ENCODE measurements at regions not wholly inside any gene's neighbourhood (a gene's known extent, or its start where the extent isn't known, plus 50 kb on each side); places are given as distances from the start of the nearest gene placed in this dataset.

- no peak for DNase-seq
These were observed 541.7 kb upstream of the MEX3C start for GRCh38 chr18:51739044-51739666.

DNA sequence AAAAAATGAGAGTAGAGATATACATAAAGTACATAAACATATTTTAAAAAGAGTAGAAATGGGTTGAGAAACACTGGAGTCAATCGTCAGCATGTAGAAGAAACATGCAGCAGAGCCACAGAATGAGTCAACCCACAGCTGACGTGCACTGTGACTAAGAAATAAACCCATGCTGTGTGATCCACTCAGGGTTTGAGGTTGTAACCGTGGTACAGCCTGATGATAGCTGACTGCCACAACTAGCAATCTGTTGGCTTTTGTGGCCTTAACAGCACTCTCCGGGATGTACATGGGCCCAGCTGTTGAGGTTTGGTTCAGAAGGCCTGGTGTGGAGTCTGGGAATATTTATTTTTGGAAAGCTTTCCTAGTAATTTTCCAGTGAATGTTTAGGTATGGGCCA lies 554.4 kb upstream of the MEX3C start:
- no peak for DNase-seq

- no peak for DNase-seq
These were observed 556.0 kb upstream of the MEX3C start for GRCh38 chr18:51753365-51754057.

- DNase-seq, result no peak
These were observed 557.1 kb upstream of the MEX3C start for GRCh38 chr18:51754566-51754965.

DNA sequence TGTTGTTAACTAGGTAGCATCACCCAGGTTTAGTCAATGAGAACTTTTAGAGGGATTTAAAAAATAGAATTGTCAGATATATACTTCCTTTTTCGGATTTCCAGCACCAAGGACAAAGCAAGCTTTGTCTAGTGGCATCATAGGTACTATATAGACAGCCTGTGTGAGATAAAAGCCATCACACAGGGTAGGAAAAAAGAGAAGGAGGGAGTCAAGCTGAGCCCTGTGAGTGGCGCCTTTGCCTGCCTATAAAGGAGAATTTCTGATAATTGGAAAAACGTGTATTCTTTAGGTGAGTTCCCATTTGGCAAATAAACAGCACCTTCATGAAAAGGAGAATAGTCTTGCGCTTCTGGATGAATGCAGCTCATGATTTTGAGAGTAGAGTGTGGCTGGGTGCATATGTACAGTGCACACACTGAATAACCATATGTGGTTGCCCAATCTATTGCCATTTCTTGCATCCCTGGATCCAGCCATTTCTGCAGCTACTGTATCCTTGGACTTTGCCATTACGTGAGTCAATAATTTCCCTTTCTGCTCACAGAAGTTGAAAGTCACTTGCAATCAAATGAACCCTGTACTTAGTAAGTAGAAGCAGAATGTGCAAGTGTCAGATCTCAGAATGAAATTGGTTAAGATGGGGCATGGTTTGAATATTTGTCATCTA lies 559.9 kb upstream of the MEX3C start:
- no peak for DNase-seq

DNA sequence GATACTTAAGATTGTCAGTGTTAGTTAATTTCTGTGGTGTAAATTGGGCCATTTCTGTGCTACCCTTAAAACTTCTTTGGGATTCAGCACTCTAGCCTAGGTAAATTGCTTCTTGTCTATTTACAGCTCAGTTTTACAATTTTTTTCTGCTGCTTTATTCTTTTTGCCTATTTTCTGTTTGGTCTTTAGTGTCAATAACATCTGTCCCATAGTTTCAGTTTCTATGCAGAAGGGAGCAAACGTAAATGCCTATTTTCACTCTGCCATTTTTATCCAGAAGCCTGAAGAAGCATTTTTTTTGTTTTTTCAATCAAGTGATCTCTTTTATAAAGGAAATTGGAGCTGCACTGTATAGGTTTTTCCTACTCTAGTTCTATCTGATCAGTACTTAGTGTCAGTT lies 564.9 kb upstream of the MEX3C start:
- DNase-seq, result no peak

- DNase-seq, result no peak
These were observed 568.3 kb upstream of the MEX3C start for GRCh38 chr18:51765606-51766360.

DNA sequence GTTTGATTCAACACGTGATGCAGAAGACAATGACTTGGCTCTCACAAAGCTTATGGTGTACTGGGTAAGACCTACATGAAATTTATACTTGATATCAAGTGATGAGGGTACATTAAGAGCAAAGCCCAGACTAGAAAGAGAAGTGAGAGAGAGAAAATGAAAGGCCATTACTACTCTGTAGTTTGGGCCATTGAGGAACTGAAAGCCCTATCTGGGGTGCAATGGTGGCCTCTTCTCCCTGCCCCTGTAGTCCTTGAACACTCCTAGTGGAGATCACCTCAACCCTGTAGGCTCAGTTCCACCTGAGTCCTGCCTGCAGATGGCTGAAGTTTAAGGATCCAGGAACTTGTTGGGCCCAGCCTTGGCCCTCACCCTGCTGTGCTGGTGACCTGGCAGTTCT lies 569.8 kb upstream of the MEX3C start:
- no peak for DNase-seq

DNA sequence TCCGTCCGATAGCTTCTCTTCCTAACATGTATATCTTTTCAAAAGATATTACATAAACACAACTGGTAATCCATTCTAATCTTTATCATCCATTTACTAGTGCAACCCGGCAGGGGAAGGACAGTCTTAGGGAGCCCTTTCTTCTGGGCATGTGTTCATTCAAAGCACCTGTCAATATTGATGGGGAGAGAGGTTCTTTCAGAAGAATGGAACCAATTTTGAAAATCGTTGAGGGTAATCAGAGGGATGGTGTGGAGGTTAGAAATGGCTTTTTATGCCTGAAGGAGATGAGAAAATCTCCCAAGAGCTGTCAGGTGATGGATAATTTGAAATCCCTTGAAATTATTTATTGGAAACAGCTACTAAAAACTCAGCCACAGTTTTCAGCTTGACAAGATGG lies 561.9 kb upstream of the DCC start:
- DNase-seq, result no peak

GRCh38 chr18:51789871-51790270 lies 550.1 kb upstream of the DCC start:
- no peak for DNase-seq

DNA sequence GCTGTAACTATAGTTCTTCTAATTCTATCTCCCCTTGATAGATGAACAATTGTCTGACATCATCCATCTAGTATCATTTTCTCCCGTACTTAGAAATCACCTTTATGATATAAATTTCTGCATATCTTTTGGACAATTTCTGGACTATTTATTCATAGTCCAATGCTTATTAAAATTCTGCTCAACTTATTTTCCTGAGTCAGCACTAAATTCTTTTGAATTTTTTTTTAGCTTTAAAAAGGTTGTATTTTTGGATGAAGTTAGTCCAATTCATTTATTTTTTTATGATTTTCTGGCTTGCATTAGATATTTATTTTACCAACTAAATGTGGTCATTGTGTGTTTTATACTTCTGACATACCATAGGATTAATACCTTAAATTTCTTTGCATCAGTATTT lies 538.5 kb upstream of the DCC start:
- no peak for DNase-seq

DNA sequence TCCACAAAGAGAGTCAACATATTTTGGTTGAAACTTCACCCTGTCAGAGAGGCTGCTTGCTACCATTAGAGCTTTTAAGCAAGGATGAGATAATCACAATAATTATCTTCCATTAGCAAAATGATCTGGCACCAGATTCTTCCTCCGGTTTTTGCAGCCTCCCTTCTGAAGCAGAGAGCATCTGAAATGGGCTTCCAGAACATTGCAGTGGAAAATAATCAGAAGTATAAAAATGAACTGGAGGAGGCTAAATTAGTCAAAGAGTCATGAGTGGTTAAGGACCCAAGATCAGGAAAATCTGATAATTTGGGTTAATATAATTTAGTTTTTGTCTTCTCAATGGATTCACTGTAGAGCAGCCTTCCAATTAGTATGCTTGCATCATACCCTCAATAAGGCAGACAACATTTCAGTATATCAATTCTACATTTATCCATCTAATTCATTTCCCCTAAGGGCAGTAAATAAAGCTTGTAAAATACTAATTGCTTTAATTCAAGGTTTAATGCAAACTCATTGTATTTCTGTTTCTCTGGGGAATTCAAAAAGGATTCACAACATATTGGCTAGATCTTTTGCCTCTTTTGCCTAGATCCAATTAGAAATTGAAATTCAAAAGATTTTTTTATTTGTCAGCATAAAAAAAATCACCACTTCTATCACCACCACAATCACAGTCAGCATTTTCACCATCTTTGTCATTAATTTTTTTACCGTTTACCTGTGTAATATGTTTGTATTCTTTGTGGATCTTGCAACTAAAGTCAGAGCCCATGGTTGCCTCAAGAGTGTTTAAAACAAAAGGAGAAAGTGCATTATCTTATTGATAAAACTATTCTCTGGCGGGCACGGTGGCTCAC lies 537.2 kb upstream of the DCC start:
- DNase-seq, result no peak

DNA sequence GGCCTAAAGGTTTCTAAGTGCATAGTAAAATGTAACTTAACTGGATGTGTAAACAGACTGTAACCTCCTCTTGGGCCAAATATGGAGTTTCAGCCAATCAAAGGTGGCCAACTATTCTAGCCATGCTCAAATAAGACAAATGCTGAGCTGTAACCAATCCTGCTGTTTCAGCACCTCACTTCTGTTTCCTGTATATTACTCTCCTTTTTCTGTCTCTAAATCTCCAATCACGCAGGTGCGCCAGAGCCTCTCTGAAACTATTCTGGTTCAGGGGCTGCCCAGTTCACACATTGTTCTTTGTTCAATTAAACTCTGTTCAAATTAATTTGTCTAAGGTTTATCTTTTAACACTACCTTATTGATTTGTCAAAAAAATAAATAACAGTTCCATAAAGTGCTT lies 532.7 kb upstream of the DCC start:
- no peak for DNase-seq

GRCh38 chr18:51811883-51812282 lies 528.1 kb upstream of the DCC start:
- no peak for DNase-seq

DNA sequence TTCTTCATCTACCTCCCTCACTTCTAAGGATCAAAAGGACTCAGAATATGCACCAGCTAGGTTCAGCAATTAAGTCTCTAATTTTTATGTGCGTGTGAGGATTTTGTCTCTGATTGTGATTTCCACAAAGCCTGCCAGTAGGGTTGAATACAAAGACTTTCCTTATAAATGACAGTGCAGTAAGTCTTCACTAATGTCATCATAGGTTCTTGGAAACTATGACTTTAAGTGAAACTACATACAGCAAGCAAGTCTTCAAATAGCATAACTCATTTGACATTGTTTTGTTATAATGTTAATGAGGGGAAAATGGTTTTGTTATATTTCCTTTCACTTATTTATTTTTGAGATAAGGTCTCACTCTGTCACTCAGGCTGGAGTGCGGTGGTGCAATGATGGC lies 526.3 kb upstream of the DCC start:
- no peak for DNase-seq

- DNase-seq, result no peak
These were observed 518.4 kb upstream of the DCC start for GRCh38 chr18:51821610-51822009.

GRCh38 chr18:51824746-51825145 lies 515.3 kb upstream of the DCC start:
- no peak for DNase-seq

DNA sequence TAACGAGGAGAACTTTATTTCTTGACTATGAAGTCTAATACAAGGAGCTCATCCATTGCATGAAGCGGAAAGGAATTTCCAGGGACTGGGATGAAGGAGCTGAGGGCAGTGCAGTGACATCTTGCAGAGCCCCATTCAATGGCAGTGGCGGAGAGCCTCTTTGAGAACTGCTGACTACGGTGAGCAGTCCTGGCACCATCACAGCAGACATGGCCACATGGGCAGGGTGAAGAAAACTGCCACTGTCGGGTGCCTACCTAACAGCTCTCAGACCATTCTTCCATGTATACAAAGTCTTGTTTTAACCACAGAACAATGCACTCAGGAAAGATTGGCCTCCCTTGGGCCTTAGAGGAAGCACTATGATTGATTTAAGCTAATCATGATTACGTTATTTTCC lies 506.1 kb upstream of the DCC start:
- no peak for DNase-seq

- DNase-seq, result no peak
These were observed 491.3 kb upstream of the DCC start for GRCh38 chr18:51848702-51849101.

GRCh38 chr18:51852681-51853080 lies 487.3 kb upstream of the DCC start:
- DNase-seq, result no peak

GRCh38 chr18:51857989-51858388 lies 482.0 kb upstream of the DCC start:
- DNase-seq, result no peak

- no peak for DNase-seq
These were observed 479.0 kb upstream of the DCC start for GRCh38 chr18:51861046-51861445.
